ENCODE measurements at regions not wholly inside any gene's neighbourhood (a gene's known extent, or its start where the extent isn't known, plus 50 kb on each side); places are given as distances from the start of the nearest gene placed in this dataset.

DNA sequence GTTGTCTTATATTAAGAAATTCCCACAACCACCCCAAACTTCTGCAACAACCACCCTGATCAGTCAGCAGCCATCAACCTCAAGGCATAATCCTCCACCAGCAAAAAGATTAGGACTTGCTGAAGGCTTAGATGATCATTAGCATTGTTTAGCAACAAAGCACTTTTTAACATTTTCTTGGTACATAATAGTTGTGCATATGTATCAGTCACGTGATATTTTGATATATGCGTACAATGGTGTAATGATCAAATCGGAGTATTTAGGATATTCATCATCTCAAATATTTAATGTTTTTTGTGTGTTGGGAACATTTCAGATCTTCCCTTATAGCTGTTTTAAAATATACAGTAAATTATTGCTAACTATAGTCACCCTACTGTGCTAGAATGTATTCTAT, 73.5 kb upstream of the API5 start:
- no peak for TF ChIP-seq YY1 (IDR thresholded peaks at IDR 0.05; ENCODE audit: low read depth)
- no peak for TF ChIP-seq EGR1 (IDR thresholded peaks at IDR 0.05)
- TF ChIP-seq CEBPB (IDR thresholded peaks at IDR 0.05), result no peak
- no peak for TF ChIP-seq NFIC (IDR thresholded peaks at IDR 0.05)
- TF ChIP-seq EP300 (IDR thresholded peaks at IDR 0.05; ENCODE audit: borderline replicate concordance), result no peak
- TF ChIP-seq, protein P1, sequence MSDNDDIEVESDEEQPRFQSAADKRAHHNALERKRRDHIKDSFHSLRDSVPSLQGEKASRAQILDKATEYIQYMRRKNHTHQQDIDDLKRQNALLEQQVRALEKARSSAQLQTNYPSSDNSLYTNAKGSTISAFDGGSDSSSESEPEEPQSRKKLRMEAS (IDR thresholded peaks at IDR 0.05), result no peak
- TF ChIP-seq CREB1 (IDR thresholded peaks at IDR 0.05; ENCODE audit: low read depth), result no peak
- TF ChIP-seq TAF1 (IDR thresholded peaks at IDR 0.05; ENCODE audit: low read depth), result no peak
- no peak for TF ChIP-seq TCF12 (IDR thresholded peaks at IDR 0.05; ENCODE audit: low read depth)
- TF ChIP-seq RAD21 (IDR thresholded peaks at IDR 0.05; ENCODE audit: low read depth), result no peak
- TF ChIP-seq, protein P2, sequence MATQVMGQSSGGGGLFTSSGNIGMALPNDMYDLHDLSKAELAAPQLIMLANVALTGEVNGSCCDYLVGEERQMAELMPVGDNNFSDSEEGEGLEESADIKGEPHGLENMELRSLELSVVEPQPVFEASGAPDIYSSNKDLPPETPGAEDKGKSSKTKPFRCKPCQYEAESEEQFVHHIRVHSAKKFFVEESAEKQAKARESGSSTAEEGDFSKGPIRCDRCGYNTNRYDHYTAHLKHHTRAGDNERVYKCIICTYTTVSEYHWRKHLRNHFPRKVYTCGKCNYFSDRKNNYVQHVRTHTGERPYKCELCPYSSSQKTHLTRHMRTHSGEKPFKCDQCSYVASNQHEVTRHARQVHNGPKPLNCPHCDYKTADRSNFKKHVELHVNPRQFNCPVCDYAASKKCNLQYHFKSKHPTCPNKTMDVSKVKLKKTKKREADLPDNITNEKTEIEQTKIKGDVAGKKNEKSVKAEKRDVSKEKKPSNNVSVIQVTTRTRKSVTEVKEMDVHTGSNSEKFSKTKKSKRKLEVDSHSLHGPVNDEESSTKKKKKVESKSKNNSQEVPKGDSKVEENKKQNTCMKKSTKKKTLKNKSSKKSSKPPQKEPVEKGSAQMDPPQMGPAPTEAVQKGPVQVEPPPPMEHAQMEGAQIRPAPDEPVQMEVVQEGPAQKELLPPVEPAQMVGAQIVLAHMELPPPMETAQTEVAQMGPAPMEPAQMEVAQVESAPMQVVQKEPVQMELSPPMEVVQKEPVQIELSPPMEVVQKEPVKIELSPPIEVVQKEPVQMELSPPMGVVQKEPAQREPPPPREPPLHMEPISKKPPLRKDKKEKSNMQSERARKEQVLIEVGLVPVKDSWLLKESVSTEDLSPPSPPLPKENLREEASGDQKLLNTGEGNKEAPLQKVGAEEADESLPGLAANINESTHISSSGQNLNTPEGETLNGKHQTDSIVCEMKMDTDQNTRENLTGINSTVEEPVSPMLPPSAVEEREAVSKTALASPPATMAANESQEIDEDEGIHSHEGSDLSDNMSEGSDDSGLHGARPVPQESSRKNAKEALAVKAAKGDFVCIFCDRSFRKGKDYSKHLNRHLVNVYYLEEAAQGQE (IDR thresholded peaks at IDR 0.05; ENCODE audit: low read depth), result no peak
- TF ChIP-seq, protein P3, sequence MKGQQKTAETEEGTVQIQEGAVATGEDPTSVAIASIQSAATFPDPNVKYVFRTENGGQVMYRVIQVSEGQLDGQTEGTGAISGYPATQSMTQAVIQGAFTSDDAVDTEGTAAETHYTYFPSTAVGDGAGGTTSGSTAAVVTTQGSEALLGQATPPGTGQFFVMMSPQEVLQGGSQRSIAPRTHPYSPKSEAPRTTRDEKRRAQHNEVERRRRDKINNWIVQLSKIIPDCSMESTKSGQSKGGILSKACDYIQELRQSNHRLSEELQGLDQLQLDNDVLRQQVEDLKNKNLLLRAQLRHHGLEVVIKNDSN (IDR thresholded peaks at IDR 0.05), result no peak
- TF ChIP-seq FOXM1 (IDR thresholded peaks at IDR 0.05; ENCODE audit: borderline replicate concordance, low read depth), result no peak
